Posterior vena cava (tissue), 2 donors: ENCODE measurements at regions not wholly inside any gene's neighbourhood (a gene's known extent, or its start where the extent isn't known, plus 50 kb on each side); places are given as distances from the start of the nearest gene placed in this dataset.
"Not testable (repeated sequence)": the region's sequence is repeated elsewhere in the genome, so short reads cannot be mapped to it uniquely, and the experiment has no call there.

Experiments
- DNase-seq: peaks from one replicate; pipeline ENCODE4 v3.0.0-alpha.2; 2020; ENCODE audit warnings: low spot score
- intact Hi-C, 2 donors: fragments of 100-400 bp; cut with DNase I; formaldehyde crosslinking; loops; one replicate each; pipeline versions ENCODE4 v1.14.1 to v1.14.2; 2022 to 2023
- donor health status: DM: yes; HTN: yes; CAD: no.
- donor health status: DM: yes; HTN: yes; CAD: no.

GRCh38 chr15:62663547-62663946 lies 379.0 kb upstream of the TPM1 start:
- intact Hi-C loops: no loop called here
- DNase-seq: no peak

GRCh38 chr15:62665449-62665848 lies 377.1 kb upstream of the TPM1 start:
- intact Hi-C loops: no loop called here
- no peak for DNase-seq

- intact Hi-C loops: loop anchor here in 1 of 2 donors (2.0 kb wide), 1 partner anchor 73 kb away; no protein-coding TSS in a partner anchor
Observed at GRCh38 chr15:62666046-62666445, 376.5 kb upstream of the TPM1 start.

GRCh38 chr15:62672268-62672667 lies 370.3 kb upstream of the TPM1 start:
- intact Hi-C loops: no loop called here
- no peak for DNase-seq

More at GRCh38 chr15:62666046-62666445, 376.5 kb upstream of the TPM1 start:
- no peak for DNase-seq

- intact Hi-C loops: no loop called here
- no peak for DNase-seq
Observed at GRCh38 chr15:62676891-62677290, 365.7 kb upstream of the TPM1 start.

- no peak for DNase-seq
- intact Hi-C loops: no loop called here
Observed at GRCh38 chr15:62681939-62682896, 360.3 kb upstream of the TPM1 start.

- DNase-seq, intact Hi-C loops: not testable (repeated sequence)
Observed at GRCh38 chr15:62683192-62683591, 359.4 kb upstream of the TPM1 start.

- intact Hi-C loops: no loop called here
- DNase-seq: no peak
Observed at GRCh38 chr15:62684123-62684808, 358.3 kb upstream of the TPM1 start.

GRCh38 chr15:62691008-62691407 lies 351.5 kb upstream of the TPM1 start:
- DNase-seq: no peak
- intact Hi-C loops: no loop called here

GRCh38 chr15:62697636-62698035 lies 344.9 kb upstream of the TPM1 start:
- DNase-seq: no peak
- intact Hi-C loops: no loop called here

- DNase-seq: no peak
- intact Hi-C loops: no loop called here
Observed at GRCh38 chr15:62698646-62699045, 343.9 kb upstream of the TPM1 start.

- intact Hi-C loops: no loop called here
- no peak for DNase-seq
Observed at GRCh38 chr15:62706317-62706716, 336.2 kb upstream of the TPM1 start.

GRCh38 chr15:62708470-62708869 lies 334.1 kb upstream of the TPM1 start:
- no peak for DNase-seq
- intact Hi-C loops: no loop called here

- intact Hi-C loops: no loop called here
- no peak for DNase-seq
Observed at GRCh38 chr15:62709261-62709660, 333.3 kb upstream of the TPM1 start.

GRCh38 chr15:62711691-62712454 lies 330.7 kb upstream of the TPM1 start:
- intact Hi-C loops: no loop called here
- DNase-seq: no peak

GRCh38 chr15:62712455-62712839 lies 330.1 kb upstream of the TPM1 start:
- intact Hi-C loops: no loop called here
- DNase-seq: no peak

- intact Hi-C loops: no loop called here
- DNase-seq: no peak
Observed at GRCh38 chr15:62715946-62716345, 326.6 kb upstream of the TPM1 start.

GRCh38 chr15:62717496-62717895 lies 325.1 kb upstream of the TPM1 start:
- DNase-seq: no peak
- intact Hi-C loops: no loop called here

- DNase-seq: no peak
- intact Hi-C loops: no loop called here
Observed at GRCh38 chr15:62719316-62719715, 323.2 kb upstream of the TPM1 start.

- DNase-seq: no peak
- intact Hi-C loops: no loop called here
Observed at GRCh38 chr15:62722237-62722636, 320.3 kb upstream of the TPM1 start.
